SU-DHL-6 (cell line): ENCODE measurements at regions not wholly inside any gene's neighbourhood (a gene's known extent, or its start where the extent isn't known, plus 50 kb on each side); places are given as distances from the start of the nearest gene placed in this dataset.

ENCODE experiments used
- H2AFZ ChIP-seq: fragments of 200-600 bp; sonication (generic); 2 replicates; pipeline ENCODE4 v1.6.1; 2014; ENCODE audit warnings: low read depth, mild to moderate bottlenecking, moderate library complexity, mixed read lengths, antibody characterized with exemption, low read length; ENCODE audit not compliant: severe bottlenecking
- H3F3A ChIP-seq: fragments of 200-600 bp; shearing (Covaris generic); 2 replicates; pipeline ENCODE4 v1.6.0; 2016; ENCODE audit warnings: antibody characterized with exemption, mild to moderate bottlenecking; ENCODE audit not compliant: insufficient read depth
- H3K27ac ChIP-seq: fragments of 200-600 bp; sonication (generic); 2 replicates; pipeline ENCODE4 v1.5.1; 2016; ENCODE audit warnings: low read depth, mild to moderate bottlenecking, low read length, moderate library complexity, mixed read lengths
- H3K27me3 ChIP-seq: fragments of 200-600 bp; sonication (generic), shearing (Covaris generic); 2 replicates; pipeline ENCODE4 v1.6.0; 2014; ENCODE audit warnings: mild to moderate bottlenecking, low read length
- H3K36me3 ChIP-seq: fragments of 200-600 bp; sonication (generic); 2 replicates; pipeline ENCODE4 v1.6.1; 2014; ENCODE audit warnings: mild to moderate bottlenecking, low read length, mixed read lengths
- H3K4me2 ChIP-seq: fragments of 300-600, 200-600 bp; shearing (Covaris generic), sonication (generic); 2 replicates; pipeline ENCODE4 v1.6.0; 2014; ENCODE audit warnings: low read length, low read depth, mild to moderate bottlenecking; ENCODE audit not compliant: poor library complexity, severe bottlenecking
- H3K4me3 ChIP-seq: fragments of 200-600 bp; sonication (generic); 2 replicates; pipeline ENCODE4 v1.5.1; 2014; ENCODE audit warnings: antibody characterized with exemption, low read length, mild to moderate bottlenecking, mixed read lengths; ENCODE audit not compliant: insufficient read depth, poor library complexity, severe bottlenecking
- H3K79me2 ChIP-seq: fragments of 200-600 bp; sonication (generic); 2 replicates; pipeline ENCODE4 v1.6.1; 2014; ENCODE audit warnings: mild to moderate bottlenecking, low read length, moderate library complexity; ENCODE audit not compliant: insufficient read depth
- H3K9ac ChIP-seq: fragments of 200-600 bp; sonication (generic); 2 replicates; pipeline ENCODE4 v1.7.0; 2014; ENCODE audit warnings: mild to moderate bottlenecking, low read length
- H3K9me2 ChIP-seq: fragments of 200-600 bp; sonication (generic); replicated peaks from 2 replicates; pipeline ENCODE4 v1.6.1; 2014; ENCODE audit warnings: low read length; ENCODE audit not compliant: insufficient read depth
- H3K9me3 ChIP-seq: fragments of 200-600 bp; sonication (generic); 2 replicates; pipeline ENCODE4 v1.6.1; 2014; ENCODE audit warnings: low read length, mixed read lengths; ENCODE audit not compliant: insufficient read depth
- H4K20me1 ChIP-seq: fragments of 200-600 bp; sonication (generic); 2 replicates; pipeline ENCODE4 v1.6.1; 2014; ENCODE audit warnings: low read depth, mild to moderate bottlenecking, antibody characterized with exemption, low read length, moderate library complexity, mixed read lengths
- EZH2phosphoT487 ChIP-seq: fragments of 200-600 bp; sonication (generic), shearing (Covaris generic); conservative IDR thresholded peaks from 2 replicates; pipeline ENCODE4 v1.6.1; 2018; ENCODE audit warnings: mild to moderate bottlenecking, antibody characterized with exemption, low read length, moderate library complexity, mixed read lengths
- TF ChIP-seq, protein P1 (sequence below): fragments of 200-600 bp; sonication (generic); IDR thresholded peaks from one replicate; pipeline ENCODE4 v1.5.1; 2017; ENCODE audit warnings: antibody characterized with exemption, mild to moderate bottlenecking, low read length, moderate library complexity; ENCODE audit not compliant: insufficient read depth, poor library complexity, severe bottlenecking

DNA sequence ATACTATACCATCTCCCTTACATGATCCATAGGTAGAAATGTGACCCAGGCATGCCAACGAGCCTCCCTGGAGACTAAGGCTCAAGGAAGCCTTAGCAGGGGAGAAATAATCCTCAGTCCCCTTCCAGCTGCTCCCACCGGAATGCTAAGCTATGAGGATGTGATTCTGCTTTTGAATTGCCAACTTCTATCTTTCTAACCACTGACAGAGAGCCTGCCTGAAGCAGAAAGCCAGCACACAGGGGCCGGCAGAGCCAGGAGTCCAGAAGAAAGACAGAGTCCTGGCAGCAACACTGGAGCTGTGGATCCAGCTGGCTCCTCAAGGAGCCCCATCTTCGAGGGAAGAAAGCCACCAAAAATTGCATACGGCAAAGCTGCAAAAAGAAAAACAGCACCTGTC, 579.6 kb upstream of the CDH5 start:
- H3K4me3 ChIP-seq, result no peak overlapping the region
- H3K36me3 ChIP-seq, result no peaks in the 10 kb centered on the region
- no peaks in the 10 kb centered on the region for H3K27me3 ChIP-seq
- no peak overlapping the region for H2AFZ ChIP-seq
- H3F3A ChIP-seq, result no peaks in the 10 kb centered on the region
- no peak overlapping the region for H3K27ac ChIP-seq
- H3K9me2 ChIP-seq, result no peaks in the 10 kb centered on the region
- H3K9ac ChIP-seq, result no peak overlapping the region
- H3K79me2 ChIP-seq, result no peaks in the 10 kb centered on the region
- TF ChIP-seq, protein P1, sequence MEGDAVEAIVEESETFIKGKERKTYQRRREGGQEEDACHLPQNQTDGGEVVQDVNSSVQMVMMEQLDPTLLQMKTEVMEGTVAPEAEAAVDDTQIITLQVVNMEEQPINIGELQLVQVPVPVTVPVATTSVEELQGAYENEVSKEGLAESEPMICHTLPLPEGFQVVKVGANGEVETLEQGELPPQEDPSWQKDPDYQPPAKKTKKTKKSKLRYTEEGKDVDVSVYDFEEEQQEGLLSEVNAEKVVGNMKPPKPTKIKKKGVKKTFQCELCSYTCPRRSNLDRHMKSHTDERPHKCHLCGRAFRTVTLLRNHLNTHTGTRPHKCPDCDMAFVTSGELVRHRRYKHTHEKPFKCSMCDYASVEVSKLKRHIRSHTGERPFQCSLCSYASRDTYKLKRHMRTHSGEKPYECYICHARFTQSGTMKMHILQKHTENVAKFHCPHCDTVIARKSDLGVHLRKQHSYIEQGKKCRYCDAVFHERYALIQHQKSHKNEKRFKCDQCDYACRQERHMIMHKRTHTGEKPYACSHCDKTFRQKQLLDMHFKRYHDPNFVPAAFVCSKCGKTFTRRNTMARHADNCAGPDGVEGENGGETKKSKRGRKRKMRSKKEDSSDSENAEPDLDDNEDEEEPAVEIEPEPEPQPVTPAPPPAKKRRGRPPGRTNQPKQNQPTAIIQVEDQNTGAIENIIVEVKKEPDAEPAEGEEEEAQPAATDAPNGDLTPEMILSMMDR, result no peak
- TF ChIP-seq EZH2phosphoT487, result no peak
- H3K4me2 ChIP-seq, result no peak overlapping the region
- no peaks in the 10 kb centered on the region for H3K9me3 ChIP-seq
- H4K20me1 ChIP-seq, result no peaks in the 10 kb centered on the region

DNA sequence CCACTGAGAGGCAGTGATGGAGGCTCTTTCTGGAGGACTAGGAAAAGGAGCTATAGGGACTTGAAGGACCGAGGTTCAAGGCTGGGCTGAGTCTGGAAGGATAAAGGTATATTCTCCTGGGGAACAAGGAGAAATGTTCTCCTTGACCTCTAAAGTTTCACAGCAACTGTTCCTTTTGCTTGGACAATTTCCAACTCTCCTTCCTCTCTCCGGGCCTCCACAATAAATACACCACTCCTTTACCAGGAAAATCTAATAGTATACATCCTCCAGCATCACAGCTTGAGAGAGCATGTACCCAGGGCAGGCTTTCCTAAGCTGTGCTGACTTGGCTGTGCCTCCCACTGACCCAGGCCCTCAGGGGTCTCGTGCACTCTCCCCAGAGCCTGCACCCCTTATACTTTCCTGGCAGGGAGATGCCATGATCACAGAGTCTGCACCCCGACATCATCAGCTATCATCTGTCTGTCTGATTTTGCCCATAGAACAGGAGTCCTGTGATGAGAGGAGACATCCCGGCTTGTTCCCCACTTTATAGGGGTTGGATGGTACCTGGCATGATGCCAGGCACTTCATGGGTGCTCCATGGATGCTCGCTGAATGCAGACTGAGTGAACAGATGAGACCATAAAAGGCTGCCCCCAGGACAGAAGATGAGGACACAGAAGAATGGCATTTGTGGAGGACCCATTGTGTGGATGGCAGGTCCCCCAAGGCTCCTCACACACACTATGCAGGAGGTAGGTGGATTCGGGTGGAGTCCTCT, 582.6 kb upstream of the CDH5 start:
- no peaks in the 10 kb centered on the region for H3K9me3 ChIP-seq
- no peaks in the 10 kb centered on the region for H3F3A ChIP-seq
- no peaks in the 10 kb centered on the region for H3K9me2 ChIP-seq
- no peak for TF ChIP-seq EZH2phosphoT487
- H3K4me2 ChIP-seq, result no peak overlapping the region
- no peaks in the 10 kb centered on the region for H4K20me1 ChIP-seq
- no peak overlapping the region for H2AFZ ChIP-seq
- no peaks in the 10 kb centered on the region for H3K36me3 ChIP-seq
- H3K79me2 ChIP-seq, result no peaks in the 10 kb centered on the region
- no peaks in the 10 kb centered on the region for H3K27me3 ChIP-seq
- no peak overlapping the region for H3K4me3 ChIP-seq
- H3K9ac ChIP-seq, result no peak overlapping the region
- H3K27ac ChIP-seq, result no peak overlapping the region

DNA sequence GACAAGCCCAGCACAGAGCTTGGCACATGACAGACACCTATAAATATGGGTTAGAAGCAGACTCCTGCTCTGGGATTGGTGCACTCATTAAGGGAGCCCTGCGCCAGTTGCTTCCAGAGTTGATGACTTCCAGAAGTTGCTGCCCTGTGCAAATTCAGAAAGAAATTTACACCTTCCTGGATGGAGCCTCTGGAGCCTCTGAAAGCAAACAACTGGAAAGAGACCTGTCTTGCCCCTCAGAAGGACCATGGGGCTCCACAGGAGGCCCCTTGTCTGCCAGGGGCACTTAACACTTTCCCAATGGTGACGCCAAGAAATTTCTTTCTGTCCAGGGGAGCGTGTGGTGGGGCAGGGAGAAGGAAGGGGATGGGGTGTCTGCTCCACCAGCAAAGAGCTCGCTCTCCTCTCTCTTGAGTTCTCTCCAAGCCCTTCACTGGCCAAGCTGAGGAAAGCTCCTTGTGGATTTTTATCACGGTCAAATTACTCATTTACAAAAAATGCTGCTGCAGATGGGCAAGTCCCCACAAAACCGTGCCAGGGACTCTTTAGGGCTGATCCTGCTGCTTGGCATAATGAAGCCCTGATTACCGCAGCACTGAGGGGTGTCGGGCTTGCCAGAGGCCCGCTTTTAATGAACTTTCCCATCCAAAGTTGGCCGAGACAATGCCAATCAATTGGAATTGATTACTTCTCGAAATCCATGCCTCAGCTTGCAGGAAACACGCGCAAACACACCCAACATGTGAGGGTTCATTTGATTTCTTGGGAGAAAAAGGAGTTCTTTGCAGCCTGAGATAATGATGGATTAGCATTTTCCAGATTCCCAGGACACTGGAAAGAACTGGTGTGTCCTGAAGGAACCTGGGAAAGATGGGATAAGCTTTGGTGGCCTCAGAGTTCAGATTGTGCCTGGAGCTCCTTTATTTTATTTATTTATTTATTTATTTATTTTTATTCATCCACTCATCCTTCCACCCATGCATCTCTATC, 583.6 kb upstream of the CDH5 start:
- no peaks in the 10 kb centered on the region for H3K79me2 ChIP-seq
- H3K27ac ChIP-seq, result no peak overlapping the region
- H3K27me3 ChIP-seq, result no peaks in the 10 kb centered on the region
- H3K4me2 ChIP-seq, result no peak overlapping the region
- no peaks in the 10 kb centered on the region for H4K20me1 ChIP-seq
- TF ChIP-seq EZH2phosphoT487, result no peak
- TF ChIP-seq, protein P1, result no peak
- H3K9ac ChIP-seq, result no peak overlapping the region
- H2AFZ ChIP-seq, result no peak overlapping the region
- H3K9me2 ChIP-seq, result no peaks in the 10 kb centered on the region
- H3K4me3 ChIP-seq, result no peak overlapping the region
- H3K36me3 ChIP-seq, result no peaks in the 10 kb centered on the region
- H3F3A ChIP-seq, result no peaks in the 10 kb centered on the region
- no peaks in the 10 kb centered on the region for H3K9me3 ChIP-seq
